C4-2B (cell line): ENCODE measurements at regions not wholly inside any gene's neighbourhood (a gene's known extent, or its start where the extent isn't known, plus 50 kb on each side); places are given as distances from the start of the nearest gene placed in this dataset.

Experiments used
- H3K27ac ChIP-seq: fragments of 450-650 bp; 2 replicates; pipeline ENCODE4 v1.5.1; 2017
- CTCF ChIP-seq: fragments of 450-650 bp; conservative IDR thresholded peaks from 2 replicates; pipeline ENCODE4 v1.5.1; 2017; ENCODE audit warnings: mild to moderate bottlenecking
- ZFX ChIP-seq: fragments of 450-650 bp; IDR thresholded peaks from 2 replicates; pipeline ENCODE4 v1.6.1; 2017

GRCh38 chr13:33933810-33934209, 115.9 kb downstream of the RFC3 start:
- TF ChIP-seq ZFX, result no peak
- no peak for TF ChIP-seq CTCF
- no peak overlapping the region for H3K27ac ChIP-seq

GRCh38 chr13:33934343-33934742, 116.4 kb downstream of the RFC3 start:
- TF ChIP-seq CTCF (no peak), ZFX (no peak)

GRCh38 chr13:33934951-33935371, 117.0 kb downstream of the RFC3 start:
- H3K27ac ChIP-seq, result no peak overlapping the region
- no peak for TF ChIP-seq CTCF
- TF ChIP-seq ZFX, result no peak

More at GRCh38 chr13:33934343-33934742, 116.4 kb downstream of the RFC3 start:
- no peak overlapping the region for H3K27ac ChIP-seq

- no peak overlapping the region for H3K27ac ChIP-seq
- TF ChIP-seq CTCF (no peak), ZFX (no peak)
These were observed 118.0 kb downstream of the RFC3 start for GRCh38 chr13:33935969-33936368.

GRCh38 chr13:33937373-33938098, 119.6 kb downstream of the RFC3 start:
- H3K27ac ChIP-seq, result no peak overlapping the region
- TF ChIP-seq CTCF (no peak), ZFX (no peak)

GRCh38 chr13:33940256-33940655, 122.3 kb downstream of the RFC3 start:
- TF ChIP-seq ZFX (no peak), CTCF (no peak)
- no peak overlapping the region for H3K27ac ChIP-seq

GRCh38 chr13:33940898-33941297, 122.9 kb downstream of the RFC3 start:
- TF ChIP-seq ZFX (no peak), CTCF (no peak)
- H3K27ac ChIP-seq, result no peak overlapping the region; the same call in 1 of the 2 replicates
